Vagina (tissue), 2 donors: ENCODE measurements at regions not wholly inside any gene's neighbourhood (a gene's known extent, or its start where the extent isn't known, plus 50 kb on each side); places are given as distances from the start of the nearest gene placed in this dataset.

Experiments used
- POLR2A ChIP-seq, 2 donors: fragments of 450-650 bp; IDR thresholded peaks; one replicate each; pipeline ENCODE4 v1.6.1; 2017; ENCODE audit warnings: antibody characterized with exemption in 2 of 2, mild to moderate bottlenecking in 2 of 2, moderate library complexity in 2 of 2
- POLR2AphosphoS5 ChIP-seq, 2 donors: sonication (generic); formaldehyde crosslinking; IDR thresholded peaks; one replicate each; pipeline ENCODE4 v1.9.0; 2017; ENCODE audit warnings: antibody characterized with exemption in 2 of 2, mild to moderate bottlenecking in 2 of 2, low read depth in 1 of 2; ENCODE audit not compliant: insufficient read depth in 1 of 2
- TF ChIP-seq, protein P1 (sequence below), 3 experiments: fragments of 450-650 bp in 2 of 3; fragments of 200-600 bp in 1 of 3; sonication (generic) in 1 of 3; IDR thresholded peaks; one replicate each; pipeline ENCODE4 v1.5.1; 2017 to 2019; ENCODE audit warnings: antibody characterized with exemption in 3 of 3, mild to moderate bottlenecking in 2 of 3, moderate library complexity in 2 of 3

DNA sequence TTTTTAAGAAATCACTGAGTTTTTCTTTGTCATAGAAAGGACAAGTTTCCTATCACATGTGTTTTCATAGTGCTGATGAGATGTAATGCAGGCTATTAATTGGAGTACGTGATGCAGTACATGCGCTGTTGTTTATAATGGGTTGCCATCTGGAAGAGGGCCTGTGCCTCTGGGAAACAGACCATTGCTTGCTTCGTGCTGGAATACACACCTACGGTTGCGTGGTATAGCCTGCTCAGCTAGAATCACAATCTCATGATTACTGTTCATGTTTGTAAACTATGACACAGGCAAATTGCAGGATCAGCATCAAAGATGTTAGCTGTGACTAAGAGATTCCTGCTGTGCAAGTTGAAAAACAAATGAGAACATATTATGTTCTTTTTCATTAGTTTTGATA lies 107.2 kb upstream of the STEAP1B start:
- TF ChIP-seq, protein P1, sequence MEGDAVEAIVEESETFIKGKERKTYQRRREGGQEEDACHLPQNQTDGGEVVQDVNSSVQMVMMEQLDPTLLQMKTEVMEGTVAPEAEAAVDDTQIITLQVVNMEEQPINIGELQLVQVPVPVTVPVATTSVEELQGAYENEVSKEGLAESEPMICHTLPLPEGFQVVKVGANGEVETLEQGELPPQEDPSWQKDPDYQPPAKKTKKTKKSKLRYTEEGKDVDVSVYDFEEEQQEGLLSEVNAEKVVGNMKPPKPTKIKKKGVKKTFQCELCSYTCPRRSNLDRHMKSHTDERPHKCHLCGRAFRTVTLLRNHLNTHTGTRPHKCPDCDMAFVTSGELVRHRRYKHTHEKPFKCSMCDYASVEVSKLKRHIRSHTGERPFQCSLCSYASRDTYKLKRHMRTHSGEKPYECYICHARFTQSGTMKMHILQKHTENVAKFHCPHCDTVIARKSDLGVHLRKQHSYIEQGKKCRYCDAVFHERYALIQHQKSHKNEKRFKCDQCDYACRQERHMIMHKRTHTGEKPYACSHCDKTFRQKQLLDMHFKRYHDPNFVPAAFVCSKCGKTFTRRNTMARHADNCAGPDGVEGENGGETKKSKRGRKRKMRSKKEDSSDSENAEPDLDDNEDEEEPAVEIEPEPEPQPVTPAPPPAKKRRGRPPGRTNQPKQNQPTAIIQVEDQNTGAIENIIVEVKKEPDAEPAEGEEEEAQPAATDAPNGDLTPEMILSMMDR (IDR thresholded peaks at IDR 0.05), result no peak
- no peak for TF ChIP-seq POLR2AphosphoS5 (IDR thresholded peaks at IDR 0.05; ENCODE audit: insufficient read depth in 1 of 2, low read depth in 1 of 2)
- TF ChIP-seq POLR2A (IDR thresholded peaks at IDR 0.05), result no peak
